ENCODE measurements at regions not wholly inside any gene's neighbourhood (a gene's known extent, or its start where the extent isn't known, plus 50 kb on each side); places are given as distances from the start of the nearest gene placed in this dataset.

DNA sequence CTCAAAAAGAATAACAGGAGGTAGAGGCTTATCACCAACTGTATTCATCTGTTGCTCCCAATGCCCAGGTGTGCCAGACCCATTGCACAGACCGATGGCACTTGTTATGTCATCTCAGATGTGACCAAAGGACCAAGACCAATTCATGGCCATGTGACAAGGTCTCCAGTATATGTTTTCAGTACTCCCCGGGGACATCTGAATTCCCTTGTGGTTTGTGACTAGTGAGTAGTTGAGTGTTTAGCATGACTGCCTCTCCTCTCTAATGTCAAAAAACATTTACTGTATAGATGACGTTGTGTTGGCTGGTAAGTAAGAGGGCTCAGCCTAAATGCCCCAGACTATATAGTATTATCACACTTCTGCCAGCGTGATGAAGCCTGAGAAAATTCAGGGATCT lies 202.1 kb upstream of the SMIM30 start:
- TF ChIP-seq CREB1 (CRISPR knock-in tag; IDR thresholded peaks at IDR 0.05) (no peak), CTCF (IDR thresholded peaks at IDR 0.05) (no peak), RELA (CRISPR knock-in tag; IDR thresholded peaks at IDR 0.05; ENCODE audit: borderline replicate concordance) (no peak), ZNF232 (CRISPR knock-in tag; IDR thresholded peaks at IDR 0.05) (no peak), CBFB (CRISPR knock-in tag; IDR thresholded peaks at IDR 0.05; ENCODE audit: low read depth) (no peak)
- TF ChIP-seq, protein P1, sequence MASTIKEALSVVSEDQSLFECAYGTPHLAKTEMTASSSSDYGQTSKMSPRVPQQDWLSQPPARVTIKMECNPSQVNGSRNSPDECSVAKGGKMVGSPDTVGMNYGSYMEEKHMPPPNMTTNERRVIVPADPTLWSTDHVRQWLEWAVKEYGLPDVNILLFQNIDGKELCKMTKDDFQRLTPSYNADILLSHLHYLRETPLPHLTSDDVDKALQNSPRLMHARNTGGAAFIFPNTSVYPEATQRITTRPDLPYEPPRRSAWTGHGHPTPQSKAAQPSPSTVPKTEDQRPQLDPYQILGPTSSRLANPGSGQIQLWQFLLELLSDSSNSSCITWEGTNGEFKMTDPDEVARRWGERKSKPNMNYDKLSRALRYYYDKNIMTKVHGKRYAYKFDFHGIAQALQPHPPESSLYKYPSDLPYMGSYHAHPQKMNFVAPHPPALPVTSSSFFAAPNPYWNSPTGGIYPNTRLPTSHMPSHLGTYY (CRISPR knock-in tag; IDR thresholded peaks at IDR 0.05), result no peak
- TF ChIP-seq, protein P2, sequence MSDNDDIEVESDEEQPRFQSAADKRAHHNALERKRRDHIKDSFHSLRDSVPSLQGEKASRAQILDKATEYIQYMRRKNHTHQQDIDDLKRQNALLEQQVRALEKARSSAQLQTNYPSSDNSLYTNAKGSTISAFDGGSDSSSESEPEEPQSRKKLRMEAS (CRISPR knock-in tag; IDR thresholded peaks at IDR 0.05), result no peak

Data from WTC11 (cell line).